ENCODE measurements at regions not wholly inside any gene's neighbourhood (a gene's known extent, or its start where the extent isn't known, plus 50 kb on each side); places are given as distances from the start of the nearest gene placed in this dataset.

DNA sequence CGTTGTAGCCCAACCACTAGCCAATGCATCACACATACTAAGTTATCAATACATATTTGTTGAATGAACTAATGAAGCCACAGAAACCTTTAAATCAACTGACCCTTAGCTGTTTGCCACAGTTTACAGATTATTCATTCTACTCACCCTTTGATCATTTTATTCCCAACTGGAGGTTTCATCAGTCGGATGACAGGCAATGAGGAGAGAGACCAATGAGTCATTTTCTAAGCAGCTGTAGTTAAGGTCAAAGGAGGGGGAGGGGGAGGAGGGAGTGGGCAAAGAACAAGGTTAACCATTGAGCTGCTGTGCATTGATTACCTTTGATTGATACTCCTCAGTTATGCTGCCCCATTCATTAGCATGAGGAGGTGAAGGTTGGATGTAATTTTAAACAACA, 469.5 kb downstream of the VRK1 start:
- Mint-ChIP-seq H3K27ac (no peak overlapping the region), H3K4me3 (no peak overlapping the region), H3K9me3 (peaks cover 2% of the 10 kb centered on the region), H3K4me1 (ENCODE audit: low read depth) (peaks cover 16% of the 10 kb centered on the region), H3K36me3 (ENCODE audit: low read depth) (no peaks in the 10 kb centered on the region), H3K27me3 (no peaks in the 10 kb centered on the region)
- no peak for DNase-seq

DNA sequence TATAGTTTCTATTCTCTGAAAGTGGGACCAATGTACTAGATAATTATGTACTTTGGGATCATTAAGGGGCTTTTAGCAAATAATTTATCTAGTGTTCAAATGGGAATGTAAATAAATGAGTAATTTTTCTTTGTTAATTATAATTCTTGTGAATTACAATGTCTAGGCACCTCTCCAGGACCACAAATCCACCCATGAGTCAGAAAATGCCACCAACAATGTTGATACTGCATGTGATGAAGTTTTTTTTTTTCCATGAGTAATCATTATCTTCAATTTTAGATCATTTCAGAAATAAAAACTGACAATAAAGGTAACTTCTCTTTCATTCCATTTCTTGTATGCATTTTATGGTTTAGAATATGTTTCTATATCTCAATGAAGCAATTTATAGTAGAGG, 470.3 kb downstream of the VRK1 start:
- no peak overlapping the region for H3K4me3 Mint-ChIP-seq
- no peak for DNase-seq
- H3K4me1 Mint-ChIP-seq (ENCODE audit: low read depth), result peaks cover 16% of the 10 kb centered on the region
- H3K36me3 Mint-ChIP-seq (ENCODE audit: low read depth), result no peaks in the 10 kb centered on the region
- H3K9me3 Mint-ChIP-seq, result no peaks in the 10 kb centered on the region
- no peaks in the 10 kb centered on the region for H3K27me3 Mint-ChIP-seq
- no peak overlapping the region for H3K27ac Mint-ChIP-seq

GRCh38 chr14:97268097-97268496, 470.9 kb downstream of the VRK1 start:
- H3K9me3 Mint-ChIP-seq, result no peaks in the 10 kb centered on the region
- H3K27ac Mint-ChIP-seq, result no peak overlapping the region
- peaks cover 16% of the 10 kb centered on the region for H3K4me1 Mint-ChIP-seq (ENCODE audit: low read depth)
- DNase-seq, result no peak
- no peaks in the 10 kb centered on the region for H3K27me3 Mint-ChIP-seq
- no peaks in the 10 kb centered on the region for H3K36me3 Mint-ChIP-seq (ENCODE audit: low read depth)
- H3K4me3 Mint-ChIP-seq, result no peak overlapping the region

GRCh38 chr14:97270308-97270707, 473.1 kb downstream of the VRK1 start:
- Mint-ChIP-seq H3K9me3 (no peaks in the 10 kb centered on the region), H3K4me1 (ENCODE audit: low read depth) (peaks cover 16% of the 10 kb centered on the region), H3K36me3 (ENCODE audit: low read depth) (no peaks in the 10 kb centered on the region), H3K4me3 (no peak overlapping the region), H3K27me3 (no peaks in the 10 kb centered on the region), H3K27ac (no peak overlapping the region)
- no peak for DNase-seq

- H3K27me3 Mint-ChIP-seq, result no peaks in the 10 kb centered on the region
- H3K4me3 Mint-ChIP-seq, result no peak overlapping the region
- H3K4me1 Mint-ChIP-seq (ENCODE audit: low read depth), result peaks cover 26% of the 10 kb centered on the region
- no peaks in the 10 kb centered on the region for H3K9me3 Mint-ChIP-seq
- no peak for DNase-seq
- no peaks in the 10 kb centered on the region for H3K36me3 Mint-ChIP-seq (ENCODE audit: low read depth)
- no peak overlapping the region for H3K27ac Mint-ChIP-seq
Measured at GRCh38 chr14:97271451-97271960, 474.3 kb downstream of the VRK1 start.

DNA sequence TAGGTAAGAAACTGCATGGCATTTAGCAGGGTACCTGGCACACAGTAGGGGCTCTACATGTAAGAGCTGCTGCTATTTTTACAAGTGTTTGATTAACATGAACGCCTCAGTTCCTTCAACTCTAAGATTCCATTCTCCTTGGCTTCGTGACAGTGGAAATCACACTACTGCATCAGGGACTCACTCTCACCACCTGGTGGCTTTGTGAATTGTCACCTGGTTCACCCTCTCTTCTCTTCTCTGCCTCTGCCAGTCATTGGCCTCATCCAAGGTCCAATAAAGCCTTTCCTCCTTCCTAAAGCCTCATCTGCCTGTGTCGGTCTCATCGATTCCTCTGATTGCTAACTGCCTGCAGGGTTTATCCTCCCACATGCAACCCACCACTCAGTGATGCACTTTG, 476.4 kb downstream of the VRK1 start:
- Mint-ChIP-seq H3K9me3 (no peaks in the 10 kb centered on the region), H3K4me3 (no peak overlapping the region), H3K36me3 (ENCODE audit: low read depth) (no peaks in the 10 kb centered on the region), H3K27me3 (peaks cover 4% of the 10 kb centered on the region), H3K4me1 (ENCODE audit: low read depth) (peaks cover 18% of the 10 kb centered on the region), H3K27ac (no peak overlapping the region)
- no peak for DNase-seq

- peaks cover 4% of the 10 kb centered on the region for H3K27me3 Mint-ChIP-seq
- no peaks in the 10 kb centered on the region for H3K9me3 Mint-ChIP-seq
- H3K4me3 Mint-ChIP-seq, result no peak overlapping the region
- no peak overlapping the region for H3K27ac Mint-ChIP-seq
- DNase-seq, result no peak
- no peaks in the 10 kb centered on the region for H3K36me3 Mint-ChIP-seq (ENCODE audit: low read depth)
- H3K4me1 Mint-ChIP-seq (ENCODE audit: low read depth), result peaks cover 17% of the 10 kb centered on the region
Measured at GRCh38 chr14:97274626-97275025, 477.4 kb downstream of the VRK1 start.

GRCh38 chr14:97275276-97275675, 478.1 kb downstream of the VRK1 start:
- Mint-ChIP-seq H3K27me3 (peaks cover 4% of the 10 kb centered on the region), H3K36me3 (ENCODE audit: low read depth) (no peaks in the 10 kb centered on the region), H3K4me1 (ENCODE audit: low read depth) (peaks cover 17% of the 10 kb centered on the region), H3K27ac (no peak overlapping the region), H3K4me3 (no peak overlapping the region), H3K9me3 (no peaks in the 10 kb centered on the region)
- DNase-seq, result no peak

DNA sequence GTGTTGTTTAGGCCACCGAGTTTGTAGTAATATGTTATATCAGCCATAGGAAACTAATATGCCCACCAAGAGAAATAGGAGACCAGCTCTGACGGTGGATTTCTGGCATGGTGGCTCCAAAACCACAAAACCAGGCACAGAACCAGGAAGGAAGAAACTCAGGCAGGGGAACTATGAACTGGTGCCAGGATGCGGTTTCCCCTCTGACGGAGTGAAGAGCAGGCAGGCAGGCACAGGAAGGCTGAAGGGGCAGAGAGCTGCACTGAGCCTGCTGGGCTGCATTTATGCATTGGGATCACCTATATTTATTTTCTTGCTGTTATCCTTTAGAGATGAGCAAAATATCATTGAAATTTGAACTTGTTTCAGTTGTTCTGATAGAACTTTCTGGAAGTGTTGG, 479.4 kb downstream of the VRK1 start:
- H3K4me3 Mint-ChIP-seq, result no peak overlapping the region
- DNase-seq, result no peak
- peaks cover 17% of the 10 kb centered on the region for H3K4me1 Mint-ChIP-seq (ENCODE audit: low read depth)
- no peaks in the 10 kb centered on the region for H3K36me3 Mint-ChIP-seq (ENCODE audit: low read depth)
- no peak overlapping the region for H3K27ac Mint-ChIP-seq
- peaks cover 4% of the 10 kb centered on the region for H3K27me3 Mint-ChIP-seq
- no peaks in the 10 kb centered on the region for H3K9me3 Mint-ChIP-seq

DNA sequence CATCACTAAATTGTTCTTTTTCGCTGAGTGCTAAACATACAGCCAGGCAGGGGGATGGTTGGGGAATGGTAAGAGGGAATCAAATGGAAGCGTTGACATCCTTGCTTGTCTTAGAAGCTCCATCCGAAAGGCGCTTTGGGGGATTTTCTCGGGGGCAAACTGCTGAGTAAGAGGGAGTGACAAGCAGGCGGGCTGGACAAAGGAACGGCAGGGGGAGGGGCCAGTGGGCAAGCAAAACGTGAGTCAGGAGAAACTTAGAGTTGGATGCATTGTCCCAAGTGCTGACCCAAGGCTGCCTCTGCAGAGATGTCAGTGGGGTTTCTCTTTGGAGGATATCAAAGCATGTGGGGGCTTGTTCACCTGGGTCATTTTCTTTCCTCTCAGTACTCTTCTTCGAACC, 480.5 kb downstream of the VRK1 start:
- no peaks in the 10 kb centered on the region for H3K36me3 Mint-ChIP-seq (ENCODE audit: low read depth)
- no peaks in the 10 kb centered on the region for H3K9me3 Mint-ChIP-seq
- H3K4me3 Mint-ChIP-seq, result no peak overlapping the region
- H3K27me3 Mint-ChIP-seq, result peaks cover 4% of the 10 kb centered on the region
- H3K4me1 Mint-ChIP-seq (ENCODE audit: low read depth), result peaks cover 17% of the 10 kb centered on the region
- H3K27ac Mint-ChIP-seq, result no peak overlapping the region
- DNase-seq, result no peak

- Mint-ChIP-seq H3K27me3 (peaks cover 6% of the 10 kb centered on the region), H3K36me3 (ENCODE audit: low read depth) (no peaks in the 10 kb centered on the region), H3K9me3 (no peaks in the 10 kb centered on the region), H3K4me3 (no peak overlapping the region), H3K4me1 (ENCODE audit: low read depth) (peaks cover 15% of the 10 kb centered on the region), H3K27ac (no peak overlapping the region)
- no peak for DNase-seq
Measured at GRCh38 chr14:97280526-97280925, 483.3 kb downstream of the VRK1 start.

- H3K27me3 Mint-ChIP-seq, result peaks cover 6% of the 10 kb centered on the region
- H3K27ac Mint-ChIP-seq, result no peak overlapping the region
- H3K4me3 Mint-ChIP-seq, result no peak overlapping the region
- peaks cover 4% of the 10 kb centered on the region for H3K4me1 Mint-ChIP-seq (ENCODE audit: low read depth)
- no peak for DNase-seq
- H3K9me3 Mint-ChIP-seq, result no peaks in the 10 kb centered on the region
- H3K36me3 Mint-ChIP-seq (ENCODE audit: low read depth), result no peaks in the 10 kb centered on the region
Measured at GRCh38 chr14:97281741-97282140, 484.6 kb downstream of the VRK1 start.

DNA sequence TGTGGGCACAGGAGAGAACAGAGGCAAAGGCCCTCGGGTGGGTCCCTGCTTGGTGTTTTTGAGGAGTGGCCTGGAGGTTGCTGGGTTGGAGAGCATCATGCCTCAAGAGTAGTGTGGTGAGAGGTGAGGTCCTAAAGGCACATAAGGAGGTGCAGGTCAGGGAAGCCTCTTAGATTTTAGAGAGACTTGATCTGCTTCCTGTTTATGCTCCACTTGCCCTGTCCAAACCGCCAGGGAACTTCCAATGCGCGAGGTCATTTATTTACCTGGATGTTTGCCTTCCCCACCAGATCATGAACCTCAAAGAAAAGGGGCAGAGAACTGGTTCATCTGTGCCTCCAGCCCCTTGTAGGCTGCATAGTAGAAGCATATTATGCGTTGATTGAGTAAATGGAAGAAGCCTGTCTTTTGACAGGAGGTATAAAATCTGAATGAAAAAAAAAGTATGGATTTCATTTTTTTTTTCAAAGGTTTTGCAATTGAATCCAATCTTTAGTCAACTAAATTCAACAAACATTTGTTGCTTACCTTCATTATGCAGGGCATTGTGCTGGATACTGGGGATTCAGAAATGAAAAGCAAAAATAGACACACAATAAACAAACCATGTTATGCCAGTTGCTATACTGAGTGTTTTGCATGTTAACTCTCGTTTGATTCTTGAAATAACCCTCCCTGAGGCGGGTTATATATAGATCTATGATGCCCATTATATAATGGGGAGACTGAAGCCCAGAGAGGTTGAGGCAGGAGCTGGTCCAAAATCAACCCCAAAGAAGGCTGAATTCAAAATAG, 485.2 kb downstream of the VRK1 start:
- Mint-ChIP-seq H3K9me3 (no peaks in the 10 kb centered on the region), H3K4me1 (ENCODE audit: low read depth) (no peaks in the 10 kb centered on the region), H3K36me3 (ENCODE audit: low read depth) (no peaks in the 10 kb centered on the region), H3K4me3 (no peak overlapping the region), H3K27ac (no peak overlapping the region), H3K27me3 (peaks cover 6% of the 10 kb centered on the region)
- no peak for DNase-seq

GRCh38 chr14:97283005-97283403, 485.8 kb downstream of the VRK1 start:
- Mint-ChIP-seq H3K9me3 (no peaks in the 10 kb centered on the region), H3K27me3 (peaks cover 6% of the 10 kb centered on the region), H3K4me3 (no peak overlapping the region), H3K36me3 (ENCODE audit: low read depth) (no peaks in the 10 kb centered on the region), H3K4me1 (ENCODE audit: low read depth) (no peaks in the 10 kb centered on the region), H3K27ac (no peak overlapping the region)
- no peak for DNase-seq

- H3K27ac Mint-ChIP-seq, result no peak overlapping the region
- no peaks in the 10 kb centered on the region for H3K4me1 Mint-ChIP-seq (ENCODE audit: low read depth)
- no peak for DNase-seq
- no peaks in the 10 kb centered on the region for H3K9me3 Mint-ChIP-seq
- H3K27me3 Mint-ChIP-seq, result peaks cover 8% of the 10 kb centered on the region
- H3K4me3 Mint-ChIP-seq, result no peak overlapping the region
- no peaks in the 10 kb centered on the region for H3K36me3 Mint-ChIP-seq (ENCODE audit: low read depth)
Measured at GRCh38 chr14:97283426-97283825, 486.2 kb downstream of the VRK1 start.
